HUDEP-2 (cell line): ENCODE measurements at regions not wholly inside any gene's neighbourhood (a gene's known extent, or its start where the extent isn't known, plus 50 kb on each side); places are given as distances from the start of the nearest gene placed in this dataset.
"Not testable (repeated sequence)": the region's sequence is repeated elsewhere in the genome, so short reads cannot be mapped to it uniquely, and the experiment has no call there.

ENCODE experiments used
- DNase-seq, 76 experiments: peaks; one replicate each; lab custom pipeline; 2025; ENCODE audit not compliant: unreplicated experiment in 76 of 76; lab: John Stamatoyannopoulos, UW

DNA sequence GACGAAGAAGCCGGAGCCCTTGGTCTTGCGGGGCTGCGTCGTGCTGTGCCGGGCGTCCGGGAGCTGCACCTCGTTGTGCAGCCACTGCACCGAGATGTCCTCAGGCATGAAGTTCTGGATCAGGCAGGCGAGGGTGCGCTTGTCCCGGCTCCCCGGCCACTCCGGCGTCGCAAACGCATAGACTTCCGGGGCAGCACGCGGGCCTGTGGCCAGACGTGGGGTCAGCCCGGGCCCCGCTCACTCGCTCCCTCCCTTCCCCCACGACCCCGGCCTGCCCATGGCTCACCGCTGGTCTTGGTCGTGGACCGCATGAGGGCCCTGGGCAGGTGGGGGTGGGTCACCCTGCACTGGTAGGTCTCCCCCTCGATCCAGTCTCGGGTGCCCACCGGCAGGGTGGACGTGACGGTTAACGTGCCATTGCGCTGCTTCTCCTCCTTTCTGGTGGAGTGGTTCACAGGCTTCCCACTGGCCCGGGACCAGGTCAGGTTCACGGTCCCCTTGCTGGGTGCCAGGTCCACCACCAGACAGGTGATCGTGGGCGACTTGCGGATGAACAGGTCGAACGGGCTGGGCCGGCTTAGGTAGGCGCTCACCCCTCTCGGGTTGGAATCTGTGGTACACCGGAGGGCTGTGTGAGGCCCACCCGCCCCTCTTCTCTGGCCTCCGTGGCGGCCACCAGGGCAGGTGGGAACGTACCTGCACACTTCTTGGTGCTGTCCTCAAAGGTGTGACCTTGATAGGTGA is 74.0 kb downstream of the TMEM121 start:
- DNase-seq, result not testable (repeated sequence)

DNA sequence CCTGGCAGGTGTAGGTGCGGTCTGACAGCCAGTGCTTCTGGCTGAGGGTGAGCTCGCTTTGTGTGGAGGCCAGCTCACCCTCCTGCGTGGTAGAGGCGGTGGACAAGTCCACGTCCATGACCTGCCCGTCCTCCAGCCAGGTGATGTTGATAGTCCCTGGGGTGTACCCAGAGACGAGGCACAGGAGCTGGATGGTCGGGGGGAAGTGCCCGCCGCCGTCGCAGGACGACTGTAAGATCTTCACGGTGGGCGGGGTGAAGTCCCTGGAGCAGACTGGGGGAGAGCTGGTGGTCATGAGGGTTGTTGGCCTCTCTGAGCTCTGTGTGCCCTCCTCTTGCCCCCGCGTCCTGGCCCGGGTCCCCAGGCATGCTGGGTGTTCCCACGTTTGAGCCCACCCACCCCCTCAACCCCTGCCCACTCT is 74.6 kb downstream of the TMEM121 start:
- DNase-seq, result no peak

DNA sequence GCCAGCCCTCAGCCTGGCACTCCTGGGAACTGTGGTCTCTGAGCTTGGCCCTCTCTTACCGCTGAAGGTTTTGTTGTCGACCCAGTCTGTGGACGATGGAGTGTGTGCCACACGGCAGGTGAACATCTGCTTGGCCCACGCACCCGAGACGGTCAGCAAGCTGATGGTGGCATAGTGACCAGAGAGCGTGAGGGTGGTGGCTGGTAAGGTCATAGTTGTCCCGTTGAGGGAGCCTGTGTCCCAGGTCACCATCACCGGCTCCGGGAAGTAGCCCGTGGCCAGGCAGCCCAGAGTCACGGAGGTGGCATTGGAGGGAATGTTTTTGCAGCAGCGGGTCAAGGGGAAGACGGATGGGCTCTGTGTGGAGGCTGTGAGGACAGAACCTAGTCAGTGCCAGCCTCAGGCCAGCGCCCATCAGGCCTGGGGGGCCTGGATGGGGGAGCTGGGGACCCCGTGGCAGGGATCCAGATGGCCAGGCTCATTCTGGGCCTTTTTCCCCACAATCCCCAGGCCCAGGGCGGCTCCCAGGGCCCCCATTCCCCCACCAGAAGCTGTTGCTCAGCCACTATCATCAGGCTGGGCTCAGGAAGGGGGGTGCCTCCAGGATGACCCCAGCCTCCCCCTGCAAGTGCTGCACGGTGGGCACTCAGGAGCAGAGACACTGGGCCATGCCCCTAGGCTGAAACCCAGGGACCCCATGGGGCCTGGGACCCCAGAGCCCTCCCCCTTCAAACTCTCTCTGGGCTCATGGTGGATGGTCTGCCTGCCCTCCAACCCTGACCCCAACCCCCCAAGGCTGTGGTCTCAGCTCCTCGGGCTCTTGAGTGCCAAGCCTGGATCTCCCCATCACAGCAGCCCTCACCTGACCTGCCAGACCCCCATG is 75.2 kb downstream of the TMEM121 start:
- no peak for DNase-seq

DNA sequence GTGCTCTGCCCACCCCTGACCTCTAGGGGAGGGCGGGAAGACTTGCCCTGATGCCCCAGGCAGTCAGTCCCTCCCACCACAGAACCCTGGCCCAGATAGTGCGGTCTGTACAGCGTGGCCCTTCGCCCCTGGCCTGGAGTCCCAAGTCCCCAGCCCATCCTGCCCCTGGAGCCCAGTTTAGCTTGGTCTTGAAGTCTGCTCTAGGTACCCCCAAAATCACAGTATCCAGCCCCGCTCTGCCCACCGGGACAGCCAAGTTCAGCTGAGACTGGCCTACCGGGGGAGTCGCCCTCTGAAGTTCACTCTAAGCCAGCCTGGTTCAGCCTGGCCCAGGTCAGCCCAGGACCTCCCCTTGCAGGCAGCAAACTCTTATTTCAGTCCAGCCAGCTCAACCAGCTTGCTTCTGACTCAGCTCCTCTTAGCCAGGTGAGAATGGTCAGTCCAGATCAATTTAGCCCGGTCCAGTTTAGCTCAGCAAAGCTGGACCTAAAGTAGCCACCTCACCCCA is 75.9 kb downstream of the TMEM121 start:
- no peak for DNase-seq

DNA sequence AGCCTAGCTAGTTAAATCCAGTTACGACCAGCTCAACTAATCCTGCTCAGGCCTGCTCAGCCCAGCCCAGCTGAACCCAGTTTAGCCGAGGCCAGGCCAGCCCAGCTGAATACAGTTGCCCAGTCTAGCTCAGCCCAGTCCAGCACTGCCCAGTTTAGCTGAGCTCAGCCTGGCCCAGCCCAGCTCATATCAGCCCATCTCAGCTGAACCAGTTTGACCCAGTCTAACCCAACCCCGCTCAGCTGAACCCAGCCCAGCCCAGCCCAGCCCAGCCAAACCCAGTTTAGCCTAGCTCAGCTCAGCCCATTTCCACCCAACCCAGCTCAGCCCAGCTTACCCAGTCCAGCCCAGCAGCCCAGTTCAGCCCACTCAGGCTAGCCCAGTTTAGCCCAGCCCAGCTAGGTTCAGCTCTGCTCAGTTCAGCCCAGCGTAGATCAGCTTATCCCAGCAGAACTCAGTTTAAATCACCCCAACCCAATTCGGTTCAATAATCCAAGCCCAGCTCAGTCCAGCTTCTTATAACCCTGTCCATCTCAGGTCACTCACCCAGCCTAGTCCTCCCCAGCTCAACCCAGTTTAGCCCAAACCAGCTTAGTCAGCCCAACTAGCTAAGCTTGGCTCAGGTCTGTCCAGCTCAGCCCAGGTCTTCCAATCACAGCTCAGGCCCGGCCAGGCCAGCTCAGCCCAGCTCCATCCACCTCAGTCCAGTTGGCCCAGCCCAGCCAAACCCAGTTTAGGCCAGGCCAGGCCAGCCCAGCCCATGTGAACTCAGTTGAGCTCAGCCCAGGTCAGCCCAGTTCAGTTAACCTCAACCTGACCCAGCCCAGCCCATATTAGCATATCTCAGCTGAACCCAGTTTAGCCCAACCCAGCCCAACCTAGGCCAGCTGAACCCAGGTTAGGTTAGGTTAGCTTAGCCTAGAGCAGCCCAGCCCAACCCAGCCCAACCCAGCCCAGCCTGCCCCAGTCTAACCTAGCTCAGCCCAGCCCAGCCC is 76.7 kb downstream of the TMEM121 start:
- DNase-seq, result peak in 48 of 76 experiments; percentile 2 to 68 (median 31)

DNA sequence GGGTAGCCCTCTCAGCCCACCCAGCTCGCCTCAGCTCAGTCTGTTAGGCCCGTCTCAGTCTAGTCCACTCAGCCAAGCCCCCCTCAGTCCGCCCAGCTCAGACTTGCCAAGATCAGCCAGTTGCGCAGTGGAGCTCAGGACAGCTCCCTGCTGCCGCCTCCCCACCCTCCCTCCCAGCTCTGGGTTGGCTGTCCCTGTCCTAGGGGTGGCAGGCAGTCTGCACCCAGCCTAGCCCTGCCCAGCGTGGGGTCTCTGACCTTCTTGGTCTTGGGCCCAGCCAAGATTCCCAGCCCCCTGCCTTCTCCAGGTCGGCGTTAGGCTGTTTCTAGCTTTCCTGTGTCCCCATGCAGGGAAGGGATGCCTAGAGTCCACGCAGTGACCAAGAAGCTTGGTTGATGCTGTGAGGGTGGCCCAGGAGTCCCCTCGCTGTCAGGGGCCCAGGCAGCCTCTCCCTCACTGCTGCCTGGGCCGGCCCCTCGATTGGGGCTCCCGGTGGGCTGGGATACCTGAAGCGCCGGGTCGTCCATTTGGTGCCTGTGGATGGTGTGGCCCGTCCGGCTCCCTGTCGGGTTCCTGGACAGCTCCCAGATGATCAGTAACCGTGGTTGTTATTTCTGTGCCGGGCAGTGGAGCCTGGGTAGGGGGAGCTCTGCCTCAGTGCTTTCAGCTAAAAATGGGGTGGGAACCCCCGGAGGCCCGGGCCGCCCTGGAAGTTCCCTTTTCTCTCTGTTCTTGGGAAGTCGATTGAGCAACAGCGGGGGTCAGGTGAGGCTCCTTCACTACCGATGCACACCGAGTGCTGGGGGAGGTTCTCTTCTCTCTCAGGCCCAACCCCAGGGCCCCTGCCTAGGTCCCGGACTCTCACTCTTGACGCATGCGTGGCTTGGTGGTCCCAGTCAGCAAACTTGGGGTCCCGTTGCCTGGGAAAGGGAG is 78.4 kb downstream of the TMEM121 start:
- DNase-seq, result not testable (repeated sequence)

DNA sequence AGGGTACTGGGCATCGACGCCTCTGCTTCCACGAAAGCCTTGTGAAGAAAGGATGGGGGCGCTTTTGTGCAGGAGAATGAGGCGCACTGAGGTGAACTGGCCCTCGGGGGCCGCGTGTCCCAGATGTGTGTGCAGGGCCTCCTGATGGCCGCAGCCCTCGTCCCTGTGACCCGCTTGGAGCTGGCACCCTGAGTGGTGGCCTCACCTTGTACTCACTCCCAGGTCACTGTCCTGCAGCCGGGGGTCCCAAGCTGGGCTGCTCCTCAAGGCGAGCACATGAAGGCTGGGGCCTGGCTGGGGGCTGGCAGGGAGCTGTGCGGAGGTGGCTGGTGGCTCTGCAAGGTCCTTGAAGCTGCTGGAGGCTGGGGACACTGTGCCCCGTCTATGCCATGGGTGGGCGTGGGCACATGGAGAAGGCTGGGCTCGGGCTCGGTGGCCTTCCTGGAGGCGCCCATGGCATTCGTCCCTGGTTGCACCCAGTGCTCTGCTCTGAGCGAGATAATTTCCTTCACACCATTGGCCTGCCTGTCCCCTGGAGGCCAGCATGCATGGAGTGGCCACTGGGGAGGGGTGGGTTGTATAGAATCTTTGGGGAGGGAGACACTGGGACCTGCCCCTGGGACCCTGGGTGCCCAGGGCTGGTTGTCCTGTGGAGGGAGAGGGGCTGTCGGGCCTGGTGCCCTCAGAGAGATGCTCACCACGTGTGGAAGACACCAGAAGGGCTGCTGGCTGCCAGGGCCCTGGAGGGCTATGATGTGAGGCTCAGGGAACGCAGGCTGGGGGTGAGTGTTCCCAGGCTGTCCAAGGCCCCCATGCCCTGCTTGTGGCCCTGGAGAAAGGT is 79.3 kb downstream of the TMEM121 start:
- DNase-seq, result no peak

DNA sequence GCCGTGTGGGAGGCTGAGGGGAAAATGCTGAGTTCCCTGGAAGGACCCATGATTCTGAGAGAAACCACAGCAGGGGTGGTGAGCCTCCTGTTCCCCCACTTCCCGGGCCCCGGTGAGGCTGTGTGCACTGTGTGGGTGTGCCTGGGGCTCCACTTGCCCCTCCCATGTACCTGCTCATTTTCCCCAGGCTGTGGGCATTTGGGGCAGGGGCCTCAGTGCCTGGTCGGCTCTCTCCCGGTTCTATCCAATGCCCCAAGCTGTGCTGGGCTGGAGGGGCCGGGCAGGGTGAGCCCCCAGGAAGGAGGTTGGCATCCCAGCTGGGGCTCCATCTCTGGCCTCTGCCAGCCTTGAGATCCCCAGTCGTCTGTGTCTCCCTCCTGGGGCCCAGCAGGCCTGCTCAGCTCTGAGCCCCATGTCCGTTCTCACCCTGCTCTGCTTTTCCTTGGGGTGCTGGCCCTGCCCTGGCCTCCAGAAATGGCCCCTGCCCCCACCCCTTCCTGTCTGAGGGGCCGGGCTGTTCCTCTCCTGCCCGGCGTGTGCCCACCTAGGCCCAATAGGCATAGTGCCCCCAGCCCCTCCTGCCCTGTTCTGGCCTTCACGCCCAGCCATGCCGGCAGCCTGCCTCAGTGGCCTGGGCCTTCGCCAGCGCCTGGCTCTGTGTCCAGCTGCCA is 80.1 kb downstream of the TMEM121 start:
- DNase-seq, result not testable (repeated sequence)

DNA sequence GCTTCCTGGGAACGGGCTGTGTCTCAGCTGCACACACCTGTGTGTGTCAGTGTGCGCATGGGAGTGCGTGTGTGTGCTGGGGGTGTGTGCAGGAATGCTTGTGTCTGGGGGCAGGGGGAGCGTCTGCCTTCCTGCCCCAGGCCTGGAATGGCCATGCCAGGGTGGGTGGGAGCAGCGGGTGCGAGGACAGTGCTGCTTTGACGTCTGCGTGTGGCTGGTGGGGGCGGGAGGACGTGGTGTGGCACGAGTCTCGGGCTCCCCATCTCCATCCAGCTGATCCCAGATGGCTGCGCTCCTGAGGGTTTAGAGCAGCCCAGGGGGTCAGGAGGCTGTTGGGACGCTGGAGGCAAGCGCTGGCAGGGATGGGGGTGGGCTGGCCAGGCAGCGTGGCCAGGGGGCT is 80.6 kb downstream of the TMEM121 start:
- not testable (repeated sequence) for DNase-seq

DNA sequence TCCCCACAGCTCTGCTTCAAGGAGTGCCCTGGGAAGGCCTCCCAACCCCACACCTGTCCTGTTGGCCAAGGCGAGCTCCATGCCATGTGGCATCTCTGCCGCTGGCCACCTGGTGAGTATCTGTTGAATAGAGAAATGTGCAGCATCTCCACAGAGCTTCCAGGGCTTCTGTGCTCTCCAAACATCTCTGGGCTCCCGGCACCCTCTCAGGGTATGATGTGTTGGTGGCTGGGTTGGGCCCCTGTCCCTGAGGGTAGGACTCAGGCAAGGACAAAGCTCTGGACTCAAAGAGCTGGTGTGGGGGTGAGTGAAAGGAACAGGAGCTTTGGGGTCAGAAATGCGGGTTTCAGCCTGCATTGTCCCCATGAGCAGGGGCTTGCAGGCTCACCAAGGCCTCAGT is 88.6 kb downstream of the TMEM121 start:
- not testable (repeated sequence) for DNase-seq

DNA sequence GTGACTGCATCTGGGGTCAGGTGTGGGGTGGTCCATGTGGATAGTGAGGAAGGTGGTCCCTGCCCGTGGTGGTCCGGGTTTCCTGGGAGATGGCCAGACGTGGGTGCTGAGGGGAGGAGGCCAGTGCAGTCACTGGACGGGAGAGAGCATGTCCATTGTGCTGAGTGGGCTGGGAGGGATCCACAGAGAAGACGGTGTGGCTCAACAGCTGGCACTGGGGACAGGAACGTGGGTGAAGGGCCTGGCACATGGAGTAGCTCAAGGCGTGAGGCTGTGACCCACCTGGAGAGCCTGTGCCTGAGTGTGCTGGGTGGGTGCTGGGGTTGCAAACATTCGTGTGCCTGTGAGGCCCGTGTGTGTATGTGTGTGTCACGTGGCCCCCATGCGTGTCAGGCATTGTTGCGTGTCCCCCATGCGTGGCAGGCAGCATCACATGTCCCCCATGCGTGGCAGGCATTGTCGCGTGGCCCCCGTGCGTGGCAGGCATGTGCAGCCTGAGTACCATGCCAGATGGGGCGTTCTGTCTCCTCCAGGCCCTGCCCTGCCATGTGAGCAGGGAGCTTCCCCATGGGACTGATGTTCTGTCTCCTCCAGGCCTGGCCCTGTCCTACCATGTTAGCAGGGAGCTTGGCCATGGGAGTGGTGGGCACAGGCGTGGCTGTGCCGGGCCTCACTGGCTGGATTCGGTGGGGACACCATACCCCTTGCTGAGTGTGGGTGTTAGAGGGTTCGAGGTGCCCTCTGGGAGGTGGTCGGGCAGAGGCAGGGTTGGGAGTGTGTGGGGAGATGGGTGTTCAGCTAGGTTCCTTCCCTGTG is 89.8 kb downstream of the TMEM121 start:
- not testable (repeated sequence) for DNase-seq

DNA sequence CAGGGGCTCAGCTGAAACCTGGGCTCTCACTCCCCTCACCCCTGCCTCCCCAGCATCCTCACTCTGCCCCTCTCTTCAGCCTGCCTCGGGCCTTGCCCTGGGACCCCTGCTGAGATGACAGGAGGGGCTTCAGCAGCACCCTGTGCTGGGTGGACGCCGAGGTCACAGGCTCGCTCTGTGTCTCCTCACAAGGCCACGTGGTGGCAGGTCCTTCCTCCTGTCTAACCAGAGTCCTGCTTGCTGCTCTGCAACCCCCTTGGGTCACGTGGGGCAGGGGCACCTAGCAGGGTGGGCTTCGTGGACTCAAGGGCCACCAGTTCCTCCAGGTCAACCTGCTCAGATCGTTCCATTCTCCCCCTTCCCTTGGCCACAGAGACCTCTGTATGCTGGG is 90.4 kb downstream of the TMEM121 start:
- DNase-seq, result no peak

DNA sequence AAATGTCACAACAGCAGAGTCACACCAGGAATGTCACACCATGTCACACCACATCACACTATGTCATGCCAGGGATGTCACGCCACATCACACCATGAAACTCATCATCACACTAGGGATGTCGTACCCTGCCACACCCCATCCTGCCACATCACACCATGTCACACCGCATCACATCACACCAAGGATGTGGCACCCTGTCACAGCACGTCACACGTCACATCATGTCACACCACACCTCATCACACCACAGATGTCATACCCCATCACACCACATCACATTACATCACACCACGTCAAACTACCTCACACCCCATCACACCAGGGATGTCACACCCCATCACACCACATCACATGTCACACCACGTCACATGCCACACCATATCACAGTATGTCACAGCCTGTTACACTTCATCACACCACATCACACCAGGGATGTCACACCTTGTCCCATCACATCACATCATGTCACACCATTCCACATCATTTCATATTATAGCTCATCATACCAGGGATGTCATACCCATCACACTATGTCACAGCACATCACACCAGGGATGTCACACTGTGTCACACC is 90.9 kb downstream of the TMEM121 start:
- no peak for DNase-seq

DNA sequence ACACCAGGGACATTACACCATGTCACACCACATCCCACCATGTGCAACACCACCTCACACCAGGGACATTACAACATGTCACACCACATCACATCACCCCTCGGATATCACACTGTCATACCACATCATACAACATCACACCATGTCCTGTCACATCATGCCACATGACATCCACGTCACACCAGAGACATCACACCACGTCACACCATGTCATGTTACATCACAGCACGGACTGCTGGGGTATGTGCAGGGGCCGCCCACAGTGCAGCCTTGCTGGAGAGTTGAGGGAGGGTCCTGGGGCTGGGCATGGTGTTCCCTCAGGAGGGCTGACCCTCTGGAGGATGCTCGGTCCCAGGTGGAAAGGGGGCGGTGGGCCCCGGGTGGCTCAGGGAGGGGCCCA is 91.4 kb downstream of the TMEM121 start:
- DNase-seq, result not testable (repeated sequence)

DNA sequence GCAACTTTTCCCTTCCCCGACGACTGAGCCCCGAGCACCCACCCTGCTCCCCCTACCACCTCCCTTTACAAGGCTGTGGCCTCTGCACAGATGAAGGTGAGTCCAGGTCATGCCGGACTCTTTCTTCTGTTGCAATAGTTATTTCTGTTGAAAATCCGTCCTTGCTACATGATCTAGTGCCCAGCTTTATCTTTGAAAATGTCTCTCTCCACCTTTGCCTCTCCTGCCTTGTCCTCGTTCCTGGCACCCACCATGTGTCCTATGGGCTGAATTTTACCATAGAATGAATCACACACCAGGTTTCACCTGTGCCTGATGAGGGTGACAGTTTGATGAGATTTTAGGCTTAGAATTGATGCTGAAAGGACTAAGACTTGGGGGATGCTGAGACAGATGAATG is 92.9 kb downstream of the TMEM121 start:
- not testable (repeated sequence) for DNase-seq

DNA sequence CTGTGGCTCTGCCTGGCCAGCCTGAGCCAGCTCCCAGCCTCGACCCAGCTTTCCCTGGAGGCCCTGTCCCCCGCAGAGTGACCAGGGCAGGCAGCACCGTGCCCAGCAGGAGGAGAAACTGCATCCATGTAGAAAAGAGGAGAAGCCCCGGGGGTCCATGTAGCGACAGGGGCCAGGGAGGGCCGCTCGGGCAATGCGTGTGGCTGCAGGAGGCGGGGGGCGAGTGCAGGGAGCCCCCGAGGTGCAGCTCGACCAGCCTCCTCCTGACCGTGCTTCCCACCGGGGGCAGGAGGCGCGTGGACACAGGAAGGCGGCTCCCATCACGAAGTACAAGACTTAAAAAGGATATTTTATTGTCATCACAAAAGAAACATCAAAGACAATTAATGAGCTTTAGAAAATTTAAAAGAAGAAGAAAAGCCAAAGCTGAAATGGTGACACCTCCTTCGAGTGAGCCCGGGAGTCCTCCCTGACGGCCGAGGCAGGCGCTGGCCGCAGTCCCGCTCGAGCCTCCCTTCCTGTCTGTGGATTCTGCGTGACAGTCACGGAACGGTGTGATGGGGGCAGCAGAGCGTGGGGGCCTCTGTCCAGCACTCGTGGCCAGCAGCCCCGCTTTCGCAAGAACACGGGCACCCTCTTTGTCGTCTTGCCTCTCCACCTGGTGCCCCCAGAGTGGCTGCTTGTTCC is 93.9 kb downstream of the TMEM121 start:
- not testable (repeated sequence) for DNase-seq
